Stimulated activated CD4-positive, alpha-beta T cell treated with anti-CD3 and anti-CD28 coated beads, Interleukin-15, amount 100 ng/mL, for 24 hours (primary cell): ENCODE measurements at regions not wholly inside any gene's neighbourhood (a gene's known extent, or its start where the extent isn't known, plus 50 kb on each side); places are given as distances from the start of the nearest gene placed in this dataset.

Experiments
- DNase-seq: peaks from one replicate; pipeline ENCODE4 v3.0.0-alpha.2; 2020

DNA sequence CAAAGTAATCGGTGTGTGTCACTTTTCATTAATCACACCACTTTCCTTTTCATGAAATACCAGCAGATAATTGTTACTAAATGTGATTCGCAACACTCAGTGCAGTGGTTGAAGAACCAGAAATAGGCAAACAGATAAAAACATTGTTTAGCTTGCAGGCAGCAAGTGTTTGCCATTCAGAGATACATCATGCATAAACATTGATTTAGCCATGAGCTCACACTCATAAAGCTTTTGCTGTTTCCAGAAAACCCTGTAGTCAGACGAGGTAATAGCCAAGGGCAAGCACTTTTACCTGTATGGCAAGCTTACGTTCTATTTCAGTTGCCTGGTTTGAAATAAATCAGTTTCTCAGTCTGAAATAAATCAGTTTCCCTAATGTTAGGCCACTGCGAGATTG is 542.0 kb upstream of the TENM3 start:
- no peak for DNase-seq

DNA sequence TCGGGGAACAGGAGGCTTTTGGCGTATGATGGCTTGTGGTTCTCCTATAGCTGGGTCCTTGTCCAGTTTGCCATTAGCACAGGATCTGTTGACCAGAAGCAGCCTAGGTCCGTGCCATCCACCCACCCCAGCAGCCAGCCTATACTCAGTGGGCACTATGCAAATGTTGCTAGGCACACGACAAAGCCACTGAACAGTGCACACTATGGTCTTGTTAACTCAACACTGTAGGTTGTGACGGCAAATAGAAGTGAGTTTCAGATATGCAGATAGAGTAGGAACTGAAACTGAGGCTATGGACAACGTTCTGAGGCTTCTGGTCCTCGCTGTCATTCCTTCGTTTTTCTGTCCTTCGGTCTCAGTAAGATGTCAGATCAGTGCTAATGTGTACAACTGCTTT is 541.3 kb upstream of the TENM3 start:
- DNase-seq: no peak

DNA sequence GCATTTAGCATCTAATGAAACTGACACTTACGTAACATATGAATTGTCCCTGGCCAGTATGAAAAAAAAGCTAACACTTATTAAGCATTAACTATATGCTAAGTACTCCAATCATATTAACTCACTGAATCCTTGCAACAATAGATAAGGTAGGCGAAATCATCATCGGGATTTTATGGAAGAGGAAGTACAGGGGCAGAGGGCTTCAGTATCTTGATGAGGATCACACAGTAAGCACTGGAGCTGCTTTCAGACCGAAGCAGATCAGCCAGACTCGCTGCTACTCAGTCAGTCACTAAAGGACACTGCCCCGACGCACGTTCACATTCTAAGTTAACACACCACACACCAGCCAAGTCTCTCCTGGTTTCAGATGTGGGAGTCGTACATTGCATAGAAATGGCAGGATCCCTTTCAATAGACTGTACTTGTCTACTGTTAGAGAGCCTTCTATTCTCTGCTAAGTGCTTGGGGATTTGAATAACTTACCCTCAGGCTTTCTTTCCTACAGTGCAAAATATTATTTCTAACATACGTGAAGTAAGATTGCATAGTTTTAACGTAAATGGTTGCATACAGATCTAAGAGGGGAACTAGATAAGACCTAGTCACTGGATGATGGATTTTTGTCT is 540.2 kb upstream of the TENM3 start:
- no peak for DNase-seq

DNA sequence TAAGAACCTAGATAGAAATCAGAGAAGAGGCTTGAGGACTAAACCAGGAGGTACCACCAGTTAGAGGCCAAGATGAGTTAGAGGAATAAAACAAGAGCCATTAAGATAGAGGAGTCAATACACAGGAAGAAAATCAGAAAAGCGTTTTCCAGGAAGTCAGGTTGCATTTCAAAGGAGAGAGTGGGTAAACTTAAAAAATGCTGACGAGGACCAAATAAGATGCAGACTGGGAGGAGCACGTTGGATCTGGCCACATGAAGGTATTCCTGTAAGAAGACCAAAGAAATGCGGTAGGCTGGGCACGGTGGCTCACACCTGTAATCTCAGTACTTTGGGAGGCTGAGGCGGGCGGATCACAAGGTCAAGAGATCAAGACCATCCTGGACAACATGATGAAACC is 533.1 kb upstream of the TENM3 start:
- DNase-seq: no peak

DNA sequence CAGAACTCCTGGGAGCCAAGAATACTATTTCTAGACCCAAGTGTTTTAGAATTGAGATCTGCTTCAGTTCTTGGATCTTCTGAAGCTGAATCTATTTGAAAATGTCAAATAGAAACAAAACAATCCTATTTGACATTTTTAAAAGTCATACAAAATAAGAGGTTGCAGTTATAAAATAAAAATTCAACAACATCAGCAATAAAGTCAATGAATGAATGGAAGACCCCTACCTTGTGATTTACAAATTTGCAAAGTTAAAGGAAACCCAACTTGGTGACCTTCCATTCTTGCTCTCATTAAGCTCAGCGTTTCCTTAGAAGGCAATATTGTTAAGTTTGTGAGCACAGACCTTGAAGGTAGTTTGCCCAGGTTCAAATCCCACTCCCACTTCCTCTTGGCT is 531.8 kb upstream of the TENM3 start:
- DNase-seq: no peak

DNA sequence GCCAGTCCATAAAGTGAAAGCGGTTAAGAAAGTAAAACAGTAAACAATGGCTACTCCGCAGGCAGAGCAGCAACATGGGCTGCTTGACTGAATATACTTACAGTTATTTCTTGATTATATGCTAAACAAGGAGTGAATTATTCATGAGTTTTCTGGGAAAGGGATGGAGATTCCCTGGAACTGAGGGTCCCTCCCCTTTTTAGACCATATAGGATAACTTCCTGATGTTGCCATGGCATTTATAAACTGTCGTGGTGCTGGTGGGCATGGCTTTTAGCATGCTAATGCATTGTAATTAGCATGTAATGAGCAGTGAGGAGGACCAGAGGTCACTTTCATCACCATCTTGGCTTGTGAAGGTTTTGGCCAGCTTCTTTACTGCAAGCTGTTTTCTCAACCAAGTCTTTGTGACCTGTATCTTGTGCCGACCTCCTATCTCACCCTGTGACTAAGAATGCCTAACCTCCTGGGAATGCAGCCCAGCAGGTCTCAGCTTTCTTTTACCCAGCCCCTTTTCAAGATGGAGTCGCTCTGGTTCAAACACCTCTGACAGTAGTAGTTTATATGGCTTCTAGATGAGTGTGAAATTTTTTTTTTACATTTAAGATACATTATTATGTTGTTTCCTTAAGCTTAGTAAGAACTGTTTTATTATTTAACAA is 514.8 kb upstream of the TENM3 start:
- no peak for DNase-seq

DNA sequence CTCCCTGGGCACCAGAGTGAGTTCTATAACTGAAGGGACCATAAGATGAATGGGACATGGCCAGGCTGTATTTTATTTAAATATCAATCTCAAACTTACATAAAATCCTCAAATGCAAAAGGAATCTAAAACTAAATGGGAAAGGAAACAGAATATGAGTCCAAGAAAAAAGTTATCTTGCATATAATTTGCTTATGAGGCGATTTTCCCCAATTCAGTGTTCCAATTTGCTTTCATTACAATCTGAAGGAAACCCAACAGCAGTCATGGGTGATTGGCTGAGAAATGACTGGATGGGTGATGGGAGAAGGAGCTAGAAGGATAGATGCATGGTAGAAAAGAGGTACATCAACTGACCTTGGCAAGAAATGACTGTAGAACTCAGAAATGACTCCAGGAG is 511.3 kb upstream of the TENM3 start:
- no peak for DNase-seq

DNA sequence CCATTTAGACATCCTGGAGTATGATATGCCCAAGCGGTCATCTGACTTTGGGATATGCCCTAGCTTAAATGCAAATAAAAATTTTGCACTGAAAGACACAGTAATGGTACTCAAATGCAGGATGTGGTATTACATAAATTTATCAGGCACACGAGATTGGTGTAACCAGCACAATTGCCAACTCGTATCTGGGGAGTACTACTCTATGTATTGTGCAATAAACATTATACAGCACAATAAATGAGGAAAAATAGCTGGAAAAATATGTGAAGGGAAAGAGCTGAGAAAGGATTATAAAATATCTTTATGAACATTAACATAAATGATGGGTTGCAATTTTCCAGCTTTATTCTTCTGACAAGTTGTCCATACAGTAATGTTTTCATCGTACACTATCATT is 505.5 kb upstream of the TENM3 start:
- no peak for DNase-seq

DNA sequence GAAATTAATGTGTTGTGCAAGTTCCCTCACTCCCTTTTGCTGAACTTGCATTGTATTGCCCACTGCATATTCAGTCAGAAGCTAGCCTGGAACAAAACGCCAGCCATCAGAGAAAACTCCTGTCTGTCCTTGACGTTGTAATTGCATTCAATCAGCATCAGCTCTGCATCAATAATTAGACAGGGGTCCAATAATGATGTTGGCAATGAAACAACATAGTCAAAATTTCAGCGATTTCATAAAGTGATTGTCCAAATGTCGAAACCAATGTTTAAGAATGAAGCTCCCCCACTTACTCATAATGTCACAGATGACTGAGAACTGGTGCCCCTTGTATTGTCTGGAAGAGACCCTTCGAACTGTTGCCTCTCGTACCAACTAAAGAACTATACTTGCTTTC is 504.2 kb upstream of the TENM3 start:
- DNase-seq: no peak

DNA sequence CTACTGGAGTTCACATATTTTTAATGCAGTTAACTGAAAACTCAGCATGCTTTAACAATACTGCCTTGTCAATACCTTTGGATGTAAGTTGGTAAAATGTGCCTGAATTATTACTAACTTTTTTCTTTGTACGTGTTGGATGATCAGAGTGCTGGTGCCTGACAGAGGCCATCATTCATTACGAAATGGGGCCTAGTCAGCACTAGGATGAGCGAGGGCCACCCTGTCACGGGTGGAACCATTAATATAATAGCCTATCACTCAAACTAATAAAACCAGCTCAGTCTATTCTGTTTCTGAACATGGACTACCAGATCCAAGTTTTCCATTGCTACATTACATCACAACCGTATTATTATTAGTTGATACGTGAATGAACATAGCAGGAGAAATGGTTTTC is 501.7 kb upstream of the TENM3 start:
- no peak for DNase-seq

DNA sequence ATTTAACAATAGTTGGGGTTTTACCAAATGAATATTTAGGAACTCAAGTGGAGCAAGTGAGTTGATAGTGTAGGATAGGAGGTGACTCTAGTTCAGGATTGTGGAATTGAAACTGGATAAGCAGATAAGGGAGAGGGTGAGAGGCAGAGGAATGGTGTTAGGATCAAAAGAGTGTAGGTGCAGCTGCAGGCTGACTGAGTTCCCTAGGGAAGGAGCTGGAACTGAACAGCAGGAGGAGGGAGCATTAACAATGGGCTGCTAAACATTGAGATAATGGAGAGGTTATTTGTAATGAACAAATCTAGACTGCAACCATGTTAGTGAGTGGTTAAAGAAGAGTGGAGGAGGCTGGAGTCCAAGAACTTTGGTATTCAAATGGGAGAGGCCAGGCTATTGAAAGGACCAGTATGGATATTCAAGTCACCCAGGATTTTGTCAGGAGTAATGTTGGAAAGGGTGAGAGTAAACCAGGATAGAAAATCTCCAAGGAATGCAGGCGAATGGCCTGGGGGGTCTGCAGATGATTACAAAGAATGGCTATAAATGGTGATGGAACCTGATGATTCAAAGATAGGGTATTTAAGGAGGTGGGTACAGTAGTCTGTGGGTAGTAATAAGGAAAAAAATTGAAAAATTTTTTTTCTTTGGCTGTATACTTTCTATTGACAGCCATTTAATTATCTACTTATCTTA is 497.1 kb upstream of the TENM3 start:
- no peak for DNase-seq

DNA sequence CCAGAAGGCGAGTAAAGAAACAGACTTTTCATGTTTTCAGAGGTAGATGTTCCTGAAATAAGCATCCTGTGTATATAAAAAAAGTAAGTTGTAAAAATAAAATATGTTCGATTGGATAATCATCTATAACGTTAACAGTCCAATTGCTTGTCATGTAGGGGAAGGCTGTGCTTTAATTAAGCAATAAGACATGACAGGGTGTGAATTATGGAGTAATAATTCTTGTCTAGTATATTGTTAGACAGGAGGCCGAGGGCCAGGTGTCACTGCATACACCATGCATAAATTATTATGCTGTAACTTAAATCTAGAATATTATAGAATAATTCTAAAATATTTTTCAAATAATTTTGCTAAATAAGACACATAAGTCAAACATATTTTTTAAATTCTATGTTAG is 494.6 kb upstream of the TENM3 start:
- no peak for DNase-seq

DNA sequence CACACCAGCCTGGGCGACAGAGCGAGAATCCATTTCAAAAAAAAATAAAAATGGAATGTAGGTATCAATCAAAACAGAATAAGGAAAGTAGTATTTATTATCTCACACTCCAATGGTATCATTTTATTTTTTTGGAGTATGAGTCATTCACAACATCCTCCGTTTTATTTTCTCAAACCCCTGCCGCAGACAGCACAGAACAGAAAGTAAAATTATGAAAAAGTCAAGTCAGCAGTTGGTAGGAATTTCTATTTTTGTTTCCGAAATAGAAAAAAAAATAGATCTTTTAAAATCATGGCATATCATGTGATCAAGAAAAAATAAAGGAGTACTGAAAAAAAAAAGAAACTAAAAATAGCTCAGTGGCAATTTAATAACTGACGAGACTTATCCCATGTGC is 490.7 kb upstream of the TENM3 start:
- no peak for DNase-seq

DNA sequence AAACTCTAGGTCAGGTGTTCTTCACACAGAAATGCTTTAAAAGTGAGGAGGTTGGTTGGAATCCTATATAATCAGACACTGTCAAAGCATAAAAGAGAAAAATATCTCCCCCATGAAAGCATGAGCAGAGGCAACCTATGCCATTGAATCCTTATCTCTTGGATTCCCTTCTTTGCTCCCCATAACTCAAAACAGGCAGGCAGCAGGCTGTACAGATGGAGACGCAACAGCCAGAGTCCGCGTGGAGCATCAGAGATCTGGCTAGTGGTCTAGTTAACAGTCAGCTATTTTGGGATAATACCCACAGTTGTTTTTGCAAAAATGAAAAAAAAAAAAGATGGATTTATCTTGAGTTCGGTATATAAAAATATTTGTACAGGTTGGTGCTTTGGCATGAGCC is 490.0 kb upstream of the TENM3 start:
- DNase-seq: no peak

DNA sequence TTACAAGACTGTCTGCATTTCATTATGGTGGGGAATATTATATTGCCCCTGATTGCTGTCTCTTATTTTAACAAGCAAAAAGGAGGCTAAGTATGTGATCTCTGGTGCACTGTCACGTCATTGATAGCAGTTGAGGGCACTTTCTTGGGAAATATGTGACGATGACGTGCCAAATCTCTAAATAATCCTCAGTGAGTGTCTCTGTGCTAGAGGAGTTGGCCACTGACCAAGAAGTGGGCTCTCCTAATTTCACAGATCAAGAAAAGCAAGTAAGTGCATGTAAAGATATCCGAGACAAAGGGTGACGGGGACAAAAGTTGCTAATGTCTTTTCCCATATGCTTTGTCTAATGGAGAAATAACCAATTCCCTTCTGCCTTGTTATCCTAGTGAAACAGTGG is 487.4 kb upstream of the TENM3 start:
- no peak for DNase-seq

DNA sequence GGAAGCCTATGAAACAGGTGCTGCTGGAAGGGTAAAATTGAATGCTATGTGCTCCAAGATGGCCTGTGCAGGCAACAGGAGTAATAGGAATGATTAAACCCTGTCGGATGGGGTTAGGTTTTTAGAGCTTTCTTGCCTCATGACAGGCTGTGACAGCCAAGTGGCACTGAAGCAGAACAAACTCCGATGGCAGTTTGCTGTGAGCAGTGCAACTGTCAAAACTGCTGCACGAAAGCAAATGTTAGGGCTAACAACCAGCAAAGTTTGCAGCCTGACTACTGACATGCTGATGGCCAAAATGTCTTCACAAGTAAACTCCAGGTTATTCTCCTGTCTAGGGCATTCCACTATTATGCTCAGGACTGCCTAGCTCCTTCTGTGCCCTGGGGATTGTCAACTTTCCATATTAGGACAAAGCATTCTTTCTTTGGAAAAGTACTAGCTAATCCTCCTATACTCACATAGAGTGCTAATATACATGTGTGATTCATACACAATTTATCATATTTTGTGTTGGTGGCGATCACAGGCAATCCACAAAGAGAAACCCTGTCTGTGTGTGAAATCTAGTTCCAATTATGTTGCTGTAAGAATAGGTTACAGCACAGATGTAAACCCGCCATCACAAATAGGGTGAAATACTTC is 486.6 kb upstream of the TENM3 start:
- DNase-seq: no peak

DNA sequence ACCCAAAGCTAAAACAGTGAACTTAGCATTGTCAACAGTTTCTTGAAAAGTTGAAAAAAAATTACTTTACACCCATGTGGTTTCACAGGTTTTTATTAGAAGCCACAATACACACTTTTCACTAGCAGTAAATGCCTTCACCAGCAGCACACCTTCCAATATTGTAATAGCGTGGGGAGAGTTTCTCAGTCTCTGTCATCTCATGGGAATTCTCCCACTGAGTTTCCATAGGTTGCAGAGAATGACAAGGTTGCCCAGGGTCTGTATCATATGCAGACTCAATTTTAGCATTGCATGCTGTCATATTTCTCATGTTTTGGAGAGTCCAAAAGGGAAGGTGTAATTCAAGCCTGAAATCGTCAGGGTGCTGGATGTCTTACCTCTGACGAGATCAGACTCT is 486.1 kb upstream of the TENM3 start:
- DNase-seq: no peak

DNA sequence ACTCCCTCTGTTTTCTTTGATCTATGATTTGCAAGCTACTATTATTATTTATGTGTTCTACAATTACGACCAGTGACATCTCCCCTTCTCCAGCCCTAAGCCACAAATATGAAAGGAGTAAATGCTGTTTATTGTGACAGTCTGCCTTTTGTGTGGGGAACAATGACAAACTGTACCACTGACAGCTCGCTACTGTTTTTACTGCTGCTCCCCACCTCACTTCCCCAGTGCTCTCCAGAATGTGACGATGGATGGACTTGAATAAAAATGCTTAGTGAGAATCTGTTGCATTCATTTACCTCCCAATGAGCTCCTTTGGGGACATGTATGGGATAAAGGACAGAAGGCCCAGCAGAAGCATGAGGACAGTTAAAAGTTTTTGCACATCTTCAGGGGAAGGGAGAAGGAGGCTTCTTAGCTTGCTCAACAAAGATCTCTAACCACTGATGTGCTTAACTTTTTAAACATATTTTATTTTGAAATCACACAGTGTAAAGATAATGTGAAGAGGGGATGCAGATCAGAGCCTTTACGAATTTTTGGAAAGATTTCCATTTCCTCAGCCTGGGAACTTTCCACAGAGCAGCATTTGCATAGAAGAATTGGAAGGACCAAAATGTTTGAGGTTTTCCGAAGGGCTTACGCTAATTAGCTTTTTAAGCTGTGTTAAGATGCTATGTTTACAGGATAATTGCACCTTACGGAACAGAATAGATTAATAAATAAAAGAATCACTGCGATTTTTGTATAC is 485.1 kb upstream of the TENM3 start:
- DNase-seq: no peak

DNA sequence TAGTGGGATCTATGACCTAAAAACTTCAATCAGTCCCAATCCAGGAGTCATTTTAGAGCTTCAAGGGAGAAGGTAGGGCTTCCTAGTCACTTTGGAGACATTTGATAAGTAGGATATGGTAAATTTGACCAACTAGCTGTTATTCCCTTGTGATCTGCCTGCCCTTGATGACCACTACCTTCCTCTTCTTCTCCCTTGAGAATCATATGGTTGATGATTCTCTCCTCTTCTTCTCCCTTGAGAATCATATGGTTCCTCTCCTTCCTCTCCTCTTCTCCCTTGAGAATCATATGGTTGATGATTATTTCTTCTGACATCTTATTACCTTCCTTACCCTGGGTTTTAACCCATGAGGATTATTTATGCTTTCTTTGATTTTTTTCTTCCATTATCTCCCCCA is 482.6 kb upstream of the TENM3 start:
- no peak for DNase-seq

DNA sequence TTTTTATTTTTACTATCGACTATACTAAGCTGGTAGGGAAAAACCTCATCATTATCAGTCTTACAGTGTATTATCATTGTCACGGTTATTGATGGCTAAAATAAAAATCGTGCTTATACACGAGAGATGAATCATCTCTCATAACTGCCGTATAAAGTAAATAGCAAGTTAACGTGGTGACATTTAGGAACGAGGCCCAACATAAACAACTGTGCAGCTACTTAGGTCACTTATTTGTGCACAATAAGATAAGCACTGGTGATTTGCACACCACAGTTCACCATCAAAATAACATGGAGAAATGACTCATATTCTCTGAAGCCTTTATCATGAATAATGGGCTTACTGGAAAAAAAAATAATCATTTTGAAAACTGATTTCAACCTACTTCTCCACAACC is 482.0 kb upstream of the TENM3 start:
- no peak for DNase-seq

DNA sequence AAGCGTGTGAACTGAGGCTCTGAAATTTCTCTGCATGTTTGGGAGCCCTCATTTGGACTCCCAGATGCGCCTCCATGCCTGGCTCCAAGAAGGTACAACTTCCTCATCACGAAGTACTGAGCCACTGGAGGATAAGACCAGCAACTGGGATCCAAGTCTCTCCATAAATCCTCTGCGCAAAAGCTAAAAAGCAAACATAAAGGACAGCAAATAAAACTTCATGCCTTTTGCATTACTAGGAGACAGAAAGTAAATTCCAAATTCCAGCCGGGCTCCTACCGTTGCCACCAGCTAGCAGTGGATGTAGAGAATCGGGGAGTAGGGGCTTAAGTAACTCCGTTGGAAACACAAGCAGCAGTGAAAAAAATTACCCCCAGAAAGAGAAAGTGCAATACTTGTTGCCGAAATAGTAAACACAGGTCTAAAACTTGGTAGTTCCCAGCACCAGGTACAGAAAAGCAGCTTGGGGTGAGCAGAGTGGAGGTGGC is 477.1 kb upstream of the TENM3 start:
- no peak for DNase-seq

DNA sequence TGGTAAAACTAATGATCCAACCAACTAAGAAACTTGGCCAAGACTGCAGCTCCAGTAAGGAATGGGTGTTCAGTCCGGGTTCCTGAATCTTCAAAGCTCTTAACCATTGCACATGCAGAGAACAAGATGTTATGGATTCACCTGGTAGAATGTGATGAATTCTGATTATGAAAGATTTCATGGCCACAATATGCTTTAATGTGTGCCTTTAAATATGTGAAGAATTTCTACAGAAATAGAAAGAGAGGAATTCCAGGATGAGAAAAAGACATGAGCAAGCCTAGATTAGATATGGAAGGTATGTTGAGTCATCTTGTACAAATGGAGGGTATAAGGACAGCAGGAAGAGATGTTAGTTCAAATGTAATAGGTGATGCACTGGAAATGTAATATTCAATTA is 472.2 kb upstream of the TENM3 start:
- no peak for DNase-seq

DNA sequence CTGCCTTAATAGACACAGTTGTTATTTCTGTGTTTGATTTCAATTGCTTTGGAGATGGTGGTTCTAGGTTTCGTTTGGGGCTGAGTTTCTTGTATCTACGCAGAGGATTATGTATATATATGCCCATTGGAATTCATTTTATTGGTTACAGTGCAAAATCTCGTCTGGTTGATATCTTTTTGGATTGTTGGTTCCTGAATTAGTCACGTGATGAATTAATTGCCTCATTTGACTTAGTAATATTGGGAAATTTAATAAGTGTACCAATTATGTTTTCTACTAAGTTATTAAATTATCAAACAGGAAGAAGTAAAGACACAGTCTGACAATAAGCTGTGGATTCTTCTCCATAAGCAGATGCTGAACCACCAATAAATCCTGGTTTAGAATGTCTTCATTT is 467.9 kb upstream of the TENM3 start:
- no peak for DNase-seq
